SK-N-SH (cell line): ENCODE measurements at regions not wholly inside any gene's neighbourhood (a gene's known extent, or its start where the extent isn't known, plus 50 kb on each side); places are given as distances from the start of the nearest gene placed in this dataset.

Experiments
- CTCF ChIP-seq: fragments of 200-600 bp; sonication (generic); IDR thresholded peaks from 2 replicates; pipeline ENCODE4 v1.6.1; 2017; ENCODE audit warnings: antibody characterized with exemption, mild to moderate bottlenecking, moderate library complexity
- RAD21 ChIP-seq: IDR thresholded peaks from 2 replicates; pipeline ENCODE4 v1.6.1; 2012; ENCODE audit warnings: mild to moderate bottlenecking, low read length
- SMC3 ChIP-seq: IDR thresholded peaks from 2 replicates; pipeline ENCODE4 v1.6.1; 2012; ENCODE audit warnings: low read depth, low read length, improper control_type of control experiment
- TCF12 ChIP-seq: IDR thresholded peaks from 2 replicates; pipeline ENCODE4 v1.4.0; 2012
- YY1 ChIP-seq: IDR thresholded peaks from 2 replicates; pipeline ENCODE4 v1.4.0; 2012; ENCODE audit warnings: low read depth, mild to moderate bottlenecking

DNA sequence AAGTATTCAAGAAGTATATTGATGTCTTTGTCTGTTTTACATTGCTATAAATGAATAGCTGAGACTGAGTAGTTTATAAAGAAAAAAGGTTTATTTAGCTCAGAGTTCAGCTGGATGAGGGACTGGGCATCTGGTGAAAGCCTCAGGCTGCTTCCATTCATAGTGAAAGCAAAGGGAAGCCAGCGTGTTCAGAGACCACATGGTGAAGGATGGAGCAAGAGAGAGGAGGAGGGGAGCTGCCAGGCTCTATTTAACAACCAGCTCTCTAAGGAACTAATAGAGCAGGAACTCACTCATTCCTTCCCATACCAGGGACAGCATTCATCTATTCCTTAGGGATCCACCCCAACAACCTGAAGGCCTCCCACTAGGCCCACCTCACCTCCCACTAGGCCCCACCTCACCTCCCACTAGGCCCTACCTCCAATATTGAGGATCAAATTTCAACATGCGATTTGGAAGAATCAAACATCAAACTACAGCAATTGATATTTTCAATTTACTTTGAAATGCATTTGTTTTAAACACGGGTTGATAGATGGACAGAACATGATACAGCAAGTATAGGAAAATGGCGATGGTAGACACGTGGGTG lies 167.5 kb upstream of the HES1 start:
- TF ChIP-seq SMC3 (no peak), CTCF (no peak), RAD21 (no peak), YY1 (no peak), TCF12 (no peak)
